ENCODE measurements at regions not wholly inside any gene's neighbourhood (a gene's known extent, or its start where the extent isn't known, plus 50 kb on each side); places are given as distances from the start of the nearest gene placed in this dataset.

- DNase-seq (ENCODE audit: low spot score in 2 of 2): no peak
- Histone ChIP-seq H3K27me3 (ENCODE audit: low read depth) (no peaks in the 10 kb centered on the region), H3K4me1 (no peaks in the 10 kb centered on the region), H3K4me3 (no peak overlapping the region), H3K9me3 (no peaks in the 10 kb centered on the region), H3K36me3 (replicated peaks) (no peaks in the 10 kb centered on the region)
- in situ Hi-C loops (cut with MboI; ENCODE audit: low sequenced_read_pairs): no loop called here
Measured at GRCh38 chr1:195071461-195071860, 1536.8 kb downstream of the KCNT2 start.

DNA sequence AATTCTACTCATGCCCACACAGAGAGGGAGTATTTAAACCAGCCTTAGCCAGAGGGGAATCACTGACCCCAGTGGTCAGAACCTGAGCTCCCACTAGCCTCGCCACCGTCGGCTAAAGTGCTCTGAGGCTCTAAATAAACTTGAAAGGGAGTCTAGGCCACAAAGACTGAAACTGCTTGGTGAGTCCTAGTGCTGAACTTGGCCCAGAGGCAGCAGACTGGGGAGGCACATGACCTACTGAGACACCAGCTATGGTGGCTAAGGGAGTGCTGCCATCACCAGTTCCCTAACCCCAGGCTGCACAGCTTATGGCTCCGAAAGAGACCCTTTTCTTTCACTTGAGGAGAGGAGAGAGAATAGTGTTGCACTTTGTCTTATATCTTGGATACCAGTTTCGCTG lies 1542.8 kb downstream of the KCNT2 start:
- Histone ChIP-seq H3K36me3 (replicated peaks) (no peaks in the 10 kb centered on the region), H3K9me3 (no peaks in the 10 kb centered on the region), H3K4me3 (no peak overlapping the region), H3K27me3 (ENCODE audit: low read depth) (no peaks in the 10 kb centered on the region), H3K4me1 (no peaks in the 10 kb centered on the region)
- no peak for DNase-seq (ENCODE audit: low spot score in 2 of 2)
- in situ Hi-C loops (cut with MboI; ENCODE audit: low sequenced_read_pairs): no loop called here

- no peaks in the 10 kb centered on the region for H3K4me1 ChIP-seq
- no peak overlapping the region for H3K4me3 ChIP-seq
- no peaks in the 10 kb centered on the region for H3K9me3 ChIP-seq
- in situ Hi-C loops (cut with MboI; ENCODE audit: low sequenced_read_pairs): no loop called here
- no peaks in the 10 kb centered on the region for H3K36me3 ChIP-seq (replicated peaks)
- H3K27me3 ChIP-seq (ENCODE audit: low read depth): no peaks in the 10 kb centered on the region
- DNase-seq (ENCODE audit: low spot score in 2 of 2): no peak
Measured at GRCh38 chr1:195064358-195064757, 1543.9 kb downstream of the KCNT2 start.

- H3K36me3 ChIP-seq (replicated peaks): no peaks in the 10 kb centered on the region
- no peaks in the 10 kb centered on the region for H3K9me3 ChIP-seq
- no peaks in the 10 kb centered on the region for H3K27me3 ChIP-seq (ENCODE audit: low read depth)
- in situ Hi-C loops (cut with MboI; ENCODE audit: low sequenced_read_pairs): no loop called here
- H3K4me1 ChIP-seq: no peaks in the 10 kb centered on the region
- no peak overlapping the region for H3K4me3 ChIP-seq
- no peak for DNase-seq (ENCODE audit: low spot score in 2 of 2)
Measured at GRCh38 chr1:195054217-195054687, 1554.0 kb downstream of the KCNT2 start.

DNA sequence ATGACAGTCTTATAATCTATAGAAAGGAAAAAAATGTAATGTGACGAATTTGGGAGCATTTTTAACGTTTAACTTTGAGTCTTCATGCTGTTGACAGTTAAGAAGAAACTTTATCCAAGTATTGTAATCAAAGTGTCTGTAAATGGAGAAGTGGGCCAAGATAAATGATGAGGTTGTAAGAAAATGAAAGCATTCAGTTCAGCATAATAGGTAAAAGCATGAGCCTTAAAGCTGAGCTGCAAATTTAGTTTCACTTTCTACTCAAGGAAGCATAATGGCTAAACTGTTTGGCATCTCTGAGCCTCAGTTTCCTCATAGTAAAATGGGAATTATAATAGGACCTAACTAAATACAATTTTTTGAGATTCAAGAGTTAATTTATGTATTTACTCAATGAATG lies 1554.8 kb downstream of the KCNT2 start:
- Histone ChIP-seq H3K27me3 (ENCODE audit: low read depth) (no peaks in the 10 kb centered on the region), H3K4me3 (no peak overlapping the region), H3K4me1 (no peaks in the 10 kb centered on the region), H3K36me3 (replicated peaks) (no peaks in the 10 kb centered on the region), H3K9me3 (no peaks in the 10 kb centered on the region)
- no peak for DNase-seq (ENCODE audit: low spot score in 2 of 2)
- in situ Hi-C loops (cut with MboI; ENCODE audit: low sequenced_read_pairs): no loop called here

DNA sequence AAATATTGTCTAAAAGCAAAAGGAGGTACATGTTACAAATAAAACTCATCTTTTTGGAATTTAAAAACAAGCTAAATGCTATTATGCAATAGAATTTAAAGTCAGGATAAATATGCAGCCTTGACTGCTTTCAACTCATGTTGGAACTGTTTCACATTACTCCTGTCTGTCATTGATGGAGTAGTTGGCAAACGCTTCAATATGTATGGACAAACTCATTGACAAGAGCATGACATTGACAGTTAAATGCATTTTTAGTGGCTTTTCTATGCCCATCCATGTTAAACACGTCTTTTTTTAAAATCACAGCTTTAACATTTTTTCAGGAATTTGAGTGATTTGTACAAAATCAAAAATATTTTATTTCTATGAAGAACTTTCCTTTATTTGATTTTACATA lies 1560.5 kb downstream of the KCNT2 start:
- H3K4me3 ChIP-seq: no peak overlapping the region
- H3K36me3 ChIP-seq (replicated peaks): no peaks in the 10 kb centered on the region
- H3K4me1 ChIP-seq: no peaks in the 10 kb centered on the region
- no peaks in the 10 kb centered on the region for H3K9me3 ChIP-seq
- no peaks in the 10 kb centered on the region for H3K27me3 ChIP-seq (ENCODE audit: low read depth)
- in situ Hi-C loops (cut with MboI; ENCODE audit: low sequenced_read_pairs): no loop called here
- no peak for DNase-seq (ENCODE audit: low spot score in 2 of 2)

DNA sequence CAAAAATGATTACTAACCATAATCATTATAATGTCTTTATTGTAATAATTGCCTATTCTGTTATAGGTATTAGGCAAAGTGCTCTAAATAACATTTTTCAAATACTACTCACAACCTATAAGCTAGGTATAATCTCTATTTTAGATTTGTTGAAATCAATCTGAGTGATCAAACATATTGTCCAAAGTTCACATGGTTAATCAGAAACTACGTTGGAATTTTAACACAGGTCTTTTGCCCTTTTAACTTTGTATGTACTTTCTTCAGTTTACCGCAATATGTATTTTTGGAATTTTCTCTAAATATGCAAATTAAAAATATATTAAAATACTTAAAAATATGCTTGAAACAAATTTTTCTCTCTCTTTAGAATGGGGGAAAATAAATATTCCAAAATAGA lies 1563.2 kb downstream of the KCNT2 start:
- Histone ChIP-seq H3K27me3 (ENCODE audit: low read depth) (no peaks in the 10 kb centered on the region), H3K4me3 (no peak overlapping the region), H3K9me3 (no peaks in the 10 kb centered on the region), H3K4me1 (no peaks in the 10 kb centered on the region), H3K36me3 (replicated peaks) (no peaks in the 10 kb centered on the region)
- in situ Hi-C loops (cut with MboI; ENCODE audit: low sequenced_read_pairs): no loop called here
- no peak for DNase-seq (ENCODE audit: low spot score in 2 of 2)

DNA sequence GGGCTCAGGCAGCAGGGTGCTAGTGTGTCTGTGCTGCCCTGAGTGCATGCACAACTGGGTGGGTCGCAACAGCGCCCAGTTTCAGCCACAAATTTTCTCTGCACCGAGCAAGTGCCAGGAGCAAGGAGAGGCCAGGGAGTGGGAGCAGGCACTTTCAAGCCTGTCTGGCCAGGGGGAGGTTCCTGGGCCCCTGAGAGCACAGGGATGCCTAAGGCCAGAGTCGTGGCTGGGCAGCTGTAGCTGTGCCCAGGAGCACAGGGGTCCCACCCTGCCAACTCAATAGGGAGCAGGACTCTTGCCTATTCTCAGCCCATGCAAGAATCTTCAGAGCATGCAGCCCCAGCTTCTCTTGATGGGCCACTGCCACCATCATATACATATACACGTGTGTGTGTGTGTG lies 1577.4 kb downstream of the KCNT2 start:
- no peak overlapping the region for H3K4me3 ChIP-seq
- H3K4me1 ChIP-seq: no peaks in the 10 kb centered on the region
- DNase-seq (ENCODE audit: low spot score in 2 of 2): no peak
- H3K9me3 ChIP-seq: no peaks in the 10 kb centered on the region
- in situ Hi-C loops (cut with MboI; ENCODE audit: low sequenced_read_pairs): no loop called here
- H3K27me3 ChIP-seq (ENCODE audit: low read depth): no peaks in the 10 kb centered on the region
- H3K36me3 ChIP-seq (replicated peaks): no peaks in the 10 kb centered on the region

DNA sequence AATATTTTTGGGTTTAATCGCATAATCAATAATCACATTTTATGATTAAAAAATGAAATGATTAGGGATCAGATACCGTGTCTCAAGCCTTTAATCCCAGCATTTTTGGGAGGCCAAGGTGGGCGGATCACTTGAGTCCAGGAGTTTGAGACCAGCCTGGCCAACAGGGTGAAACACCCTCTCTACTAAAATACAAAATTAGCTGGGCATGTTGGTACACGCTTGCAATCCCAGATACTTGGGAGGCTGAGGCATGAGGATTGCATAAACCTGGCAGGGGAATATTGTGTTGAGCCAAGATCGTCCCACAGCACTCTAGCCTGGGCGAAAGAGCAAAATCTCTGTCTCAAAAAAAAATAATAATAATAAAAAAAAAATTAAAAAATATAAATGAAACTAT lies 1581.4 kb downstream of the KCNT2 start:
- DNase-seq (ENCODE audit: low spot score in 2 of 2): no peak
- H3K9me3 ChIP-seq: no peaks in the 10 kb centered on the region

DNA sequence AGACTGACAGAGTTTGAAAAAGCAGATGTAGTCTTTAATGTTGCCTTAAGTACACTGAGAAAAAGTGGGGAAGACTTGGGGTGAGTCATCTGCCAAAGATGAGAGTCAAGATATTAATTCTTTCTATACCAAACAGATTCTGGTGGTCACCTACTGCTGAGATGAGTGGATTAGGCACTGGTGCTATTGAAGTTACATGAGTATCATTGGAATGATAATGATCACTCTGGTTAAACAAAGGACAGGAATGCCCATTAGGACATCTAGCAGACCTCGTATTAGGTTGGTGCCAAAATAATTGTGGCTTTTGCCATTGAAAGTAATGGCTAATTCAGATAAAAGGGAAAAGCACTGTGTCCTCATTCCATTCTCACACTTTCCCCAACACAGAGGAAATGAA lies 1588.9 kb downstream of the KCNT2 start:
- H3K36me3 ChIP-seq (replicated peaks): no peaks in the 10 kb centered on the region
- in situ Hi-C loops (cut with MboI; ENCODE audit: low sequenced_read_pairs): no loop called here
- H3K9me3 ChIP-seq: no peaks in the 10 kb centered on the region
- H3K27me3 ChIP-seq (ENCODE audit: low read depth): no peaks in the 10 kb centered on the region; the same call in 1 of the 2 replicates
- H3K4me1 ChIP-seq: no peaks in the 10 kb centered on the region
- no peak overlapping the region for H3K4me3 ChIP-seq
- no peak for DNase-seq (ENCODE audit: low spot score in 2 of 2)

More for the DNA sequence above, 1581.4 kb downstream of the KCNT2 start:
- Histone ChIP-seq H3K27me3 (ENCODE audit: low read depth) (no peaks in the 10 kb centered on the region; the same call in 1 of the 2 replicates), H3K36me3 (replicated peaks) (no peaks in the 10 kb centered on the region), H3K4me3 (no peak overlapping the region), H3K4me1 (no peaks in the 10 kb centered on the region)
- in situ Hi-C loops (cut with MboI; ENCODE audit: low sequenced_read_pairs): no loop called here

DNA sequence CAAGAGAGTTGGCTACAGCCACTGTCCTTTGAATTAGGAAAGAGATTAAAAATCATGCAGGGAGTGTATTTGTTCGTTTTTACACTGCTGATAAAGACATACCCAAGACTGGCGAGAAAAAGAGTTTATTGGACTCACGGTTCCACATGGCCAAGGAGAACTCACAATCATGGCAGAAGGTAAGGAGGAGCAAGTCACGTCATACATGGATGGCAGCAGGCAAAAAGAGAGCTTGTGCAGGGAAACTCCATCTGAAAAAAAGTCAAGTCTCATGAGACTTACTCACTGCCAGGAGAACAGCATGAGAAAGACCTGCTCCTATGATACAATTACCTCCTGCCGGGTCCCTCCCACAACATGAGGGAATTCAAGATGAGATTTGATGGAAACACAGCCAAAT lies 1595.2 kb downstream of the KCNT2 start:
- in situ Hi-C loops (cut with MboI; ENCODE audit: low sequenced_read_pairs): no loop called here
- Histone ChIP-seq H3K9me3 (no peaks in the 10 kb centered on the region), H3K4me3 (no peak overlapping the region), H3K36me3 (replicated peaks) (no peaks in the 10 kb centered on the region), H3K27me3 (ENCODE audit: low read depth) (no peaks in the 10 kb centered on the region), H3K4me1 (no peaks in the 10 kb centered on the region)
- no peak for DNase-seq (ENCODE audit: low spot score in 2 of 2)

DNA sequence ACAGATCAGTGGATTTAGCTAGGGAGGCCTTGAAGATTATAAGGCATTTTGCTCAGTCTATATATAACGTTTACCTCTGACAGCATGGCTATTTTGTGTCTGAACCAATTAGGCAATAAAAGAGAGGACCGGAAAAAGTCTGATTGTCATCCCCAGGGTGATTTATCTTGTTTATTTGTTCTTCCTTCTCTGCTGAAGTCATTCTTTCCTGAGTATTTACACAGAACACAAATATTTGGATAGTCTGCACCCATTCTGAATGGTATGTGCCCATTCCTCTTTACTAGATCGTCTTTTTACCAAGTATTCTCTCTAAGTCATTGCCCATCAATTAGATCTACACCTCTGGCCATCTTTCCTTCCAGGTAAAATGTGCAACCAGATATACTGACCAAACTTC lies 1602.9 kb downstream of the KCNT2 start:
- DNase-seq (ENCODE audit: low spot score in 2 of 2): no peak
- H3K36me3 ChIP-seq (replicated peaks): no peaks in the 10 kb centered on the region
- in situ Hi-C loops (cut with MboI; ENCODE audit: low sequenced_read_pairs): no loop called here
- H3K27me3 ChIP-seq (ENCODE audit: low read depth): no peaks in the 10 kb centered on the region
- H3K4me1 ChIP-seq: no peaks in the 10 kb centered on the region
- H3K4me3 ChIP-seq: no peak overlapping the region
- H3K9me3 ChIP-seq: no peaks in the 10 kb centered on the region

DNA sequence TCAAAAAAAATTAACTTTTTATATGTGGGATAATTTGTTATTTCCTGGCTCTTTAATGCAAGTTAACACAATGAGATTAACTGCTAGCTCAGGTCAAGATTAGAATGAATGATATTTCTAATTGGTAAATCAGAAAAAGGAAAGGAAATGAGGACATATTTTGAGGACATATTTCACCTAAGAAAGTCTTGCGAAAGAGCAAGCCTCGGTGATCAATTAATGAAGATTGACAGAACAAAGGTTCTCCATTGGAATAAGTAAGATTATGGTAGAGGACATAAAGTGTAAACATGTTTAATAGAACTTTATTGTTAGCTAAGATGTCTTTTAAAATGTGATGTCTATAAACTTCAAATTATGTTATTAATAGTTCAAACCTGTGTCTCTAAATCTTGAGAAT lies 1617.8 kb downstream of the KCNT2 start:
- Histone ChIP-seq H3K36me3 (replicated peaks) (no peaks in the 10 kb centered on the region), H3K4me3 (no peak overlapping the region), H3K9me3 (no peaks in the 10 kb centered on the region), H3K4me1 (no peaks in the 10 kb centered on the region), H3K27me3 (ENCODE audit: low read depth) (no peaks in the 10 kb centered on the region)
- in situ Hi-C loops (cut with MboI; ENCODE audit: low sequenced_read_pairs): no loop called here
- no peak for DNase-seq (ENCODE audit: low spot score in 2 of 2)

DNA sequence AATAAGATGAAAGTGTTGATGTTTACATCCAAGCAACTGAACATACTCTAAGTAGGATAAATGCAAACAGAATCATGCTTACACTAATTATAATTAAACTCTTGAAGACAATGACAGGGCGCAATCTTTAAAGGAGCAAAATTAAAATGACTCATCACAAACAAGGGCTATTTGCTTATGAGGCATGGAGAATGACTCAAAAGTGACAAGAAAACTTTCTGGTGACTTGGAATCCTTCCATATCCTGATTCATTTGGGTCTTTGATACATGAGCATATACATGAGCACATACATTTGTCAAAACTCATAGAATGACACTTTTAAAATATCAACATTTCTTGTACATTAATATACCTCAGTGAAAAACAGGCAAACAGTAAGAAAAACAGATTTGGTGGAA lies 1632.3 kb downstream of the KCNT2 start:
- DNase-seq (ENCODE audit: low spot score in 2 of 2): no peak
- Histone ChIP-seq H3K9me3 (no peaks in the 10 kb centered on the region), H3K27me3 (ENCODE audit: low read depth) (no peaks in the 10 kb centered on the region), H3K36me3 (replicated peaks) (no peaks in the 10 kb centered on the region), H3K4me3 (no peak overlapping the region), H3K4me1 (no peaks in the 10 kb centered on the region)
- in situ Hi-C loops (cut with MboI; ENCODE audit: low sequenced_read_pairs): no loop called here

DNA sequence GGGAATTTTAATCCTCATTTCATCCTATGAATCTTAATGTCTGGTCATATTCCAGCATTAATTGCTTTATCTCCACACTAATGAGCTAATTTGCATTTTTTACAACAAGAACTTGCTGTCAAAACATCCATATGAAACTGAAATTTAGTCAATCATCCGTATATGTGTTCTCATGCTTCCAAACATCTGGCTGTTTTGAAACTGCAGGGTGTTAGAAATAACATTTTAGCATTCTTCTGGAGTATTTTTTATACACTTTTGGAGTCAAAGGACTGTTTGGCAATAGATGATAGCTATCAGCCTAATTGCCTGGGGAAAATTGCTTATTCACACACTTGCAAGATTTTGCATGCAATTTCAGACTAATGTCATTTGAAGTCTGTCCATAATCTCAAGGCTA lies 1639.3 kb downstream of the KCNT2 start:
- Histone ChIP-seq H3K4me1 (no peaks in the 10 kb centered on the region), H3K9me3 (no peaks in the 10 kb centered on the region), H3K27me3 (ENCODE audit: low read depth) (no peaks in the 10 kb centered on the region), H3K36me3 (replicated peaks) (no peaks in the 10 kb centered on the region), H3K4me3 (no peak overlapping the region)
- DNase-seq (ENCODE audit: low spot score in 2 of 2): no peak
- in situ Hi-C loops (cut with MboI; ENCODE audit: low sequenced_read_pairs): no loop called here
